Ureter (tissue), 1 donor: ENCODE measurements at regions not wholly inside any gene's neighbourhood (a gene's known extent, or its start where the extent isn't known, plus 50 kb on each side); places are given as distances from the start of the nearest gene placed in this dataset.

Source experiments
- DNase-seq: peaks from one replicate; pipeline ENCODE4 v3.0.0-alpha.2; 2020; ENCODE audit warnings: low spot score
- donor health status: DM: yes; HTN: yes; CAD: no.

DNA sequence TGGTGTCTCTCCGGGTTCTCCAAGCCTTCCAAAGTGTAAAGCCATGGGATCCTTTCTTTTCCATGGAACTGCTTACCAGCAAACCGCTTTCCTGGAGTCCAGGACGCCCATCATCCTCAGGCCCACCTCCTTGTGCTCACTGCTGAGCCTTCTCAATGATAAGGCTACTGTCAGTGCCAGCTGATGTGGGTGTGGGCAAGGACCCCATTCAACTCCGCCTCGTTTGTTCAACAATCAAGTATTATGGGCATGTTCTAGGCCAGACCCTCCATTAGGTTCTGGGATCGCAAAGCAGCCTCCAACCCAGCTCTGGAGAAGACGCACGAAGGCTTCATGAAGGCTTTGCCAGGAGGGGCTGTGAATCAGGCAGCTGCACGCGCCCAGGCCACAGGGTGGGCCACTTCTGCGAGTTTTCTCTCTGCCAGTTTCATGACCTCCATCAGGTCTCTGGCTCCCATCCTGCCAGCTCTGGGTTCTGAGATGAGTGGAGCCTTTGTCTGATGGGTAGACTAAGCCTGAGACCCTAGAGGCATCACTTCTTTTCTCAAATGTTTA, 177.1 kb downstream of the MRPL14 start:
- DNase-seq: peak; percentile 33

DNA sequence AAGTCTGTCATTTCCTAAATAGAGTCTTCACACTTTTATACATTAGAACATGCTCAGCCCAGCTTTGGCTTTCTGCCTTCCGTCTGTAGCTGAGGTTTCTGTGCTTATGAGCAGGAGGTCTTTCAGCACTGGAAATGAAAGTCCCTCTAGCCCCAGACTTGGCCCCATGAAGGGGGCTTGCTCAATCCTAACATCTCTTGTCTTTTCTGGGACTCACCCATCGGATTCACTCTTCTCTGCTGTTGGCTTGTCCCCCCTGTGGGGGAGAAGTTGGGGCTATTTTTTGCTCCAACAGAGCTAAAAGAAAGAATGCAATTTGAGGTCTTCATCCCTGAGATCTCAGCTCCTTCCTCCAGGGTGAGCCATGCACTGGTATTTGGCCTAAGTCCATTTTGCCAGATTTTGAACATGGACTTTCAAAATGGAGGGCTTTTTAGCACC, 177.7 kb downstream of the MRPL14 start:
- DNase-seq: peak; percentile 26

DNA sequence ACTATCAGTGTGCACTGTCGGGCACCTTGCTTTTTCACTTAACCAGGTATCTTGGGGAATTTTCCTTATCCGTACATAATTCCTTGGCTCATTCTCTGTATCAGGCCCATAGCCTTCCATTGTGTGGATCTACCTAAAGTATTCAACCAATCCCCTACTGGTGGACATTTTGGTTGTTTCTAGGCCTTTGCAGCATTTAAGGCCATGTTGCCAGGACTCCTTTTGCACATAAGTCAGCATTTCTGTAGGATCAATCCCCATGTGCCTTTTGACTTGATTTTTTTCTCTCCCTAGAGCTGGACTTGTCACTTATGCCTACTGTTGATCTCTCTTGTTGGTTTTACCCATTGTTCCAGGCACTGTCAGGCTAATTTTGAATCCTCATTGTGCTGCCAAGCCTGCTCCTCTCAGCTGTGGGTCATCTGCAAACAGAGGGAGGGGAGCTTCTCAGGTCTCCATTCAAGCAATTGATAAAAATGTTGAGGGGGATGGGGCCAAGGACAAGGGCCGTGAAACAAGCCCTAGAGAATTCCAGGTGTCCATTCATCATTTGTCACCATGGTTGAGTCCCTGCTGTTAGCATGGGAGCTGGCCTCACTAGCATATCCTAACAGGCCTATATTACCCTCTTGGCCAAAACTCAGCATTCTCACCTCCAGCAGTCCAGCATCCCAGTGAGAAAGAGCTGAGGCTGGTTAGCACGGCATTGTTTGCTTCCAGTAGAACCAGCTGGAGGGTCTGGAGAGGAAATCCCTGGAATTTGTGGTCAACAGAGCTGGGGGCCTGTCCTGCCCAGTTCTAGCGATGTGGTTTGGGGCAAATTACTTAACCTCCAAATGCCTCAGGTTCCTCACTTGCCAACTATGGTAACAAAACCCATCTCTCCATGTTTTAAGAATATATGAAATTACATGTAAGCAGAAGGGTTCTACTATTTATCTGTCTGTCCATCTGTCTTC, 178.4 kb downstream of the MRPL14 start:
- peak; percentile 18 for DNase-seq

DNA sequence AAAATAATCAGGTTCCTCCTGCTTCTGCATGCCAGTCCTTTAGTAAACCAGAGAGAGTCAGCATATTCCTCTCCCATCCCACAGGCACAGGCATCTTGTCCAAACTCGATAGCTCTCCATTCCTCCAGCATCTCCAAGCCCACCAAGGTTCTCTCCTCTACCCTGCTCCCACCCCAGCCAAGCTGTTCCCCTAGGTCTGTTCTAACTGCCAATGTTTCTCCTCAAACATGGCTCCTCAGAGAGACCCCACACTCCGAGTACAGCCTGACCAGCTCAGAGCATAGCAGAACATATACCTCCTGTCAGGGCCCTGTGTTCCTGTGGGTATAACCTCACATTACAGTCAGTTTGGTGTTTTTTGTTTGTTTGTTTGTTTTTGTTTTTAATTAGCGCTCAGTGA, 177.8 kb downstream of the VEGFA start:
- DNase-seq: peak; percentile 18

DNA sequence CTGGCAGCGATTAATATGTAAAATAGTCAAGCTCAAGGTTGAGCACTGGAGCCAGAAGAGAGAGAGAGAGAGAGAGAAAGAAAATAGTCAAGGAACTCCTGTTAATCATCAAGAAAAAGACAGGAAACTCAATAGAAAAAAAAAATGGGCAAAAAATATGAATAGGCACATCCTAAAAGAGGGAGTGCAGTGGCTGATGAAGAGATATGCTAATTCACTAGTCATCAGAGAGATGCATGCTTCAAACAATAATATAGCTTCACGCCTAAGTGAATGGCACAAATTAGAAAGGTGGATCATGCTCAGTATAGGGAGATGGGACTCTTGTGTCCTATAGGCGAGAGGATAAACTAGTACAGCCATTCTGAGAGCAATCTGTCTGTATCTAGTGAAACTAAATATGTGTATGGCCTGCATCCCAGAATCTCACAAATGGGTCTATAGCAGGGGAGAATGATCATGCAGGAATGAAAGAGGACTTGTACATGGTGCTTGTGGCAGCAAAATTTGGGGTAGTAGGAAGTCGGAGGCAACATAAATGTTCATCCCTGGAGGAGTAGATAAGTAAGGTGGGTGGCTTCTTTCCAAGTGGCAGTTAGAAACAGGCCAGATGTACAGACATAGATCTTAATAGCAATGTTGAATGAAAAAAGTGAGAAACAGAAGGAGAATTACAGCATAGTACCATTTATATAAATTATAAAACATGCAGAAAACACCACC, 176.8 kb downstream of the VEGFA start:
- no peak for DNase-seq

DNA sequence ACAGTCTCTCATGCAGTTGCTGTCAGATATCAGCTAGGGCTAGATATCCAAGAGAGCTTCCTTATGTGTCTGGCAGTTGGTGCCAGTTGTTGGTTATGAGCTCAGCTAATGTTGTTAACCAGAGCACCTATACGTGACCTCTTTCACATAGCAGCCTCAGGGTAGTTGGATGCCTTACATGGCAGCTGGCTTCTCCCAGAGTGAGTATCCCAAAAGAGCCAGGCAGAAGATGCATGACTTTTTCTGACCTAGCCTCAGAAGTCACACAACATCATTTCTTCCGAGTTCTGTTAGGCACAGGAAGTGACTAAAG, 175.7 kb downstream of the VEGFA start:
- DNase-seq: peak; percentile 4

DNA sequence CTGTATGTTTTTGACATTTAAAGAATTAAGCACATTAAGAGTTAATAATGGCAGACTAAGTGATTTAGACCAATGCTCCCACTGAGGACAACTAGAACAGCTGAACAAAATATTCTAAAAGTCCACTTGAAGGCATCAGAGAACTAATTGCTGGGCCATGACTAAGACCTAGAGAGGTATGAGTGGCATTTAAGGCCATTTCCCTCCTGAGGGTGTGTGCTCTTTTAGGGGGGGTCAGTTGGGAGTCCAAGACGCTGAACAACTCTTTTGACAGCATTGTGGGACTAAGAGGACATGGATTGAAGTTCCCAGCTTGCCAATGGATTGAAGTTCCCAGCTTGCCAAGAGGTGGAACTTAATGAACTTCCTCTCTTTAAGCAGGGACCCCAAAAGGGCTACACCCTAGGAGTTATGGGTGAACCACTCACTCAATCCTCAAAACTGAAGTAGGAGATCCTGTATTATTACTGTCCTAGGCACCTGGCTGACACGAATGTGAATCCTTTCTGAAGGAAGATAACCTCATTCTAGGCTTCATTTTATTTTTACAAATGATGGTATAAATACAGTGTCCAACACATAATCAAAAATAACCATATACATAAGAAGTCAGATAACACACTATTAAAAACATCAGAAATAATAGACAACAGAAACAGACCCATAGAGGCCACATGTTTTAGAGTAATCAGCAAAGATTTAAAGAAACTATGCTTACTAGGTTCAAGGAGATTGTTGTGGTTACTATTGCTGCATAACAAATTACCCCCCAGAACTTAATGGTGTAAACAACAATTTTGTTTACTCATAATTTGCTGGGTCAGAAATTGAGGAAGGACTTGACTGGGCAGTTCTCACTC, 175.1 kb downstream of the VEGFA start:
- peak; percentile 5 for DNase-seq

DNA sequence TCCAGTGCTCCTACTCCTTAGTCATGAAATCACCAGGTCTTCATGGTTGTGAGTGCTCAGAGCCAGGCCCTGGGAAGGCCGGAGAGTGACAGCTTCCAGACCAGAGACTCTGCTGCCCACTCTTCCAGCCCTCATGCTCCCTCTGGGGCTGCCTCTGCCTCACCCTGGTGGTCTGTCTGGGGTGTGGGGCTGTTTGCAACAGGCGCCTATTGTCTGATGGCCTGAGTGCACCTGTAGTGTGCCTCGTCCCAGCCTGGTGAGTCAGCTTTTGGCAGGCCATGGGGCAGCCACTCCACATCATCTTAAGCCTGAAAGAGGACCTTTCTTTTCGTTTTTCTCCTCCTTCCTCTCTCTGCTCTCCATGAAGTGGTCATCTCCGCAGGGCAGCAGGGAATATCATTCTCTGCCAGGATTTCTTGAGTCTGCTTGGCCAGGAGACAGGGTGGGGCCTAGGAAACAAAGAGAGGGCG, 173.8 kb downstream of the VEGFA start:
- peak; percentile 18 for DNase-seq

DNA sequence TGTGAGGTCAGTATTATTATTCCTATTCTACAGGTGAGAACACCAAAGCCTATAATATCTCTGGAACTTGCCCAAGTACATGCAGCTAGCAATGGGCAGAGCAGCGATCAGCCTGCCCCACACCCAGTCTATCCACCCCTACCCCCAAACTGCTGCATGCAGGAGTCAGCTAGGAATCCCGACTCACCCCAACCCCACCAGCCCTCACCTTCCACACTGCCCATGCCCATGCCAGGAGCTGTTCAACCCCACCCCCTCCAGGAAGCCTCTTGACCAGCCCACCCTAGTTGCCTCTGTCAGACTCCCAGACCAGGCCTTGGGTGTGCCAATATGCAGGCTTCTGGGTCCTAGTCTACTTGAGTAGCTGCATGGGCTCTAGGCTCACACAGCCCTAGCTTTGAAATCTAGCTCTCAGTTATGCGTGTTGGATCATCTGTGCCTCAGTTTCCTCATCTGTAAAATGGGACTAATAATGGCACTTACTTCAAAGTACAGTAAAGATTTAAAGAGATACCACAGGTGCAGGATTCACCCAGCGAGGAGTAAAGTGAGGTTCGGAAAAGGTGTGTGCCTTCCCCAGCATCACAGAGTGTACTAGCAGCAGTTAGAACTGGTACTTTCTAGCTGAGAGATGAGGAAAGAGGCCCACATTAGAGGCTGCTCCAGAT, 173.2 kb downstream of the VEGFA start:
- DNase-seq: peak; percentile 33

DNA sequence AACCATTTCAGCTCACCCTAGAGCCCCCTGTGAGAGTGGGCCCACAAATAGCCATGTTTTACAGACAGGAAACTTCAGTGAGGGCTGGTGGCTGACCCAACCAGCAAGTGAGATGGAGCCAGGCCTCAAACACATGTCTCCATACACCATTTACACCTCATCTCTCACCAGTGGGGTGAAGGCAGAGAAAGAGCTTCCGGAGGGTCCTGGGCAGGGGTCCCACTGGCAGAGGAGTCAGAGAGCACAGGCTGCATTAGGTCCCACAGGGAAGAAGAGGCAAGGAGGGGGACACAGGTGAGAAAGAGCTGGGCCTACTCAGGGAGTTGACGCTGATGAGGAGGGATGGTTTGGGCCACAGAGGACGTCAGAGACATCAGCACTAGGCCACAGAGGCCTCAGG, 172.6 kb downstream of the VEGFA start:
- peak; percentile 25 for DNase-seq

DNA sequence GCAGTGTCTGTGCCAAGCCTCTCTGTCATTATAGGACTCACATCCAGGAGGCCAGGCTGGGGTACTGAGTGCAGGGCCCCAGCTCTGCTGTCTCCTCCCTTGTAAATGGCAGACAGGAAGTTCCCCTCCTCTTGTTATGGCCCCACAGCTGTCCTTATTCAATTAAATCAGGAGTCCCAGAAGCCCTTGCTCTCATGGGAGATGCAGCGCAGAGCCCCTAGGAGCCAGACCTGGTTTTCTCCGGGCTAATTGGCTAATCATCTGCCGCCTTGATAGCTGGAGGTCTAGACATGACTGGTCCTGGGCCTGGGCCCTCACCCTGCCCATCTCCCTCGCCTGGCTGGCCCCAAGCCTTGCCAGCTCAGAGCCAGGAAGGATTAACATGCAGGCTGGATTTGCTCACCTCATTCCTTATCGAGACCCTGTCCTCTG, 172.0 kb downstream of the VEGFA start:
- peak; percentile 25 for DNase-seq

DNA sequence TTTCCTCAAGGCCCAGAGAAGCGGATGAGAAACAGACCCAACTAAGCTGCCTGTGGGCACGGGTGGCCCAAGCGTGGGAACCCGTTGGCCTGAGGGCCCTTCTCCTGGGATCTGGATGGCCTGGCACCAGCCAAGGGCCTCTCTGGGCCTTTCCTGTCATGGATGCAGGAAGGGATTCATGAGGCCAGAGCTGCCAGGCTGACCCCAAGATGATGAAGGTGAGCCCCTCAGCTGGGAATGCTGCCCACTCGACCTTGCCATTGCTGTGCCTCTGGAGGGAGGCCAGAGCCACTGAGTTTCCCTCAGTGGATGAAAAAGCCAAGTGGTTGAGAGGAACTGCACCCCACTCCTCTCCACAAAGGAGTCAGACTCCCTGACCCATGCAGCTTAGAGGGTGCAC, 171.2 kb downstream of the VEGFA start:
- peak; percentile 5 for DNase-seq

DNA sequence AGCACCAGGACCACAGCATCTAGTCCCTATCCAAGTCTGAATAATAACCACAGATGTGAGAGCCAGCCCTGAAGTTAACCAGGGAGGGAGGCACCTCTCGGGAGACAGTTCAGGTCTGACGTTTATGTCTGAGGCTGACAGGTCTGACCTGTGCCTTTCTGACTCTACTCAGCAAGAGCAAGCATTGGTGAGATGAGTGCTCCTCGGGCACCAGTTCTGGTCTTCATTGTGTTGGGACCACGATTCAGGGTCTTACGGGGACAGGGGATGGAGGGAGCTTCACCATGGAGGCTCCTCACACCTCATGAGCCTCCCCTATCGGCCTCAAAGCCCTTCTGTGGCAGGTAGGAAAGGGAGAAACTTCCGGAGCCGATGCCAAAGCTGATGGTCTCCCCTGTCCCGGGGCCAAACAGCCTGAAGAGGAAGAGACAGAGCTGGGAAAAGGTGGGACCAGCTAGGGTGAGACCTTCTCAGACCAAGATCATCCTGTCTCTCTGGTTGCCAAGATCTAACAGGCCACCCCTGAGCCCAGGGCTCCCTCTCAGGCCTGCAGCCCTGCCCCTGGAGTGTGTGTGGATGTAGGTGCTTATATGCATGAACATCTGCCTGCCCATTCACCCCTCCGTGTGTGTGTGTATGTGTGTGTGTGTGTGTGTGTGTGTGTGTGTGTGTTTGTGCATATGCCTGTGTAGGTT, 170.5 kb downstream of the VEGFA start:
- peak; percentile 25 for DNase-seq

DNA sequence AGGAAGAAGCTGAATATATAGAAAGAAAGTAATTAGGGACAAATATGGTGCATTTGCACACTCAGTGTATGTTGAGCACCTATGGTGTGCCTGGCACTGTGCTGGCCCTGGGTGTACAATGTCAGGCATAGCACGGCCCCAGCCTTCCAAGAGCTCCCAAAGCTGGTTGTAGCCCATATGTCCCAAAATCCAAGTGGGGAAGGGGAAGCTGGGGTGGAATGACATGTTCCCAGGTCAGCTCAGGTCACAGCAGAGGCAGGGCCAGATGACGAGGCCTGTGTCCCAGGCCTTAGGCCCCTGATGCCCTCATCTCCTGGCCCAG, 170.0 kb downstream of the VEGFA start:
- DNase-seq: peak; percentile 30

DNA sequence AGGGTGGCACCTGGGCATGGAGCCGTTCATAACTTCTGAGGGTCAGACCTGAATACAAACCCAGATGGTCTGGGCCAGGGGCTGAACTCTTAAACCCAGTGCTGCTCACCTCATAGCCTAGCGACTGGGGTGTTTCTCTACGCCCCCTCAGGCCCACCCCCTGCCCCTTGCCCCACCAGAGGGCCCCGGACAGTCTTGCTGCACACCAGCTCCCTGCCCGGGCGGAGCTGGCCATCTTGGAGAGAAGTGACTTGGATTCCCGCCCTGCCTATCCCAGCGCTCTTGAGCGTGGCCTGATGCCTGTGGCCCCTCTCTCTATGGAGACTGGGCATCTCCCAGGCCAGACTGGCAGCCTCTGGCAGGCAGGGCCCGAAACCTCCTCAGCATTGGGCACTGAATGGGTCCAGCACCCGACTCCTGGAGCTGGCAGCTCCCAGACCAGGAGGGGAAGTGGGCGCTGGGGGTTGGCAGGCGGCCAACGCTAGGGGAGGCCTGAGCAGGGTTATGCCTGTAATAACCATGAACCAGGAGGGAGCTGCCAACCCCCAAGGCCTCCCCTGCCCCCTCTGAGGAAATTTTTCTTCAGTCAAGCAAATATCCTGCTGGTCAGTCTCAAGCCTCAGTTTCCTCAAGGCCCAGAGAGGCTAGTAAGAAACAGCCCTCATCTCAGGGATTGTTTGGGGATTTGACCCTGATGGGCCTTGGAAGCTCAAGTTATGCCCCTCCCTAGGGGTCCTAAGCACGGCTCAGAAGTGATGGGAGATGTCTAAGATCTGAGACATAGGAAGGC, 169.5 kb downstream of the VEGFA start:
- DNase-seq: peak; percentile 42

DNA sequence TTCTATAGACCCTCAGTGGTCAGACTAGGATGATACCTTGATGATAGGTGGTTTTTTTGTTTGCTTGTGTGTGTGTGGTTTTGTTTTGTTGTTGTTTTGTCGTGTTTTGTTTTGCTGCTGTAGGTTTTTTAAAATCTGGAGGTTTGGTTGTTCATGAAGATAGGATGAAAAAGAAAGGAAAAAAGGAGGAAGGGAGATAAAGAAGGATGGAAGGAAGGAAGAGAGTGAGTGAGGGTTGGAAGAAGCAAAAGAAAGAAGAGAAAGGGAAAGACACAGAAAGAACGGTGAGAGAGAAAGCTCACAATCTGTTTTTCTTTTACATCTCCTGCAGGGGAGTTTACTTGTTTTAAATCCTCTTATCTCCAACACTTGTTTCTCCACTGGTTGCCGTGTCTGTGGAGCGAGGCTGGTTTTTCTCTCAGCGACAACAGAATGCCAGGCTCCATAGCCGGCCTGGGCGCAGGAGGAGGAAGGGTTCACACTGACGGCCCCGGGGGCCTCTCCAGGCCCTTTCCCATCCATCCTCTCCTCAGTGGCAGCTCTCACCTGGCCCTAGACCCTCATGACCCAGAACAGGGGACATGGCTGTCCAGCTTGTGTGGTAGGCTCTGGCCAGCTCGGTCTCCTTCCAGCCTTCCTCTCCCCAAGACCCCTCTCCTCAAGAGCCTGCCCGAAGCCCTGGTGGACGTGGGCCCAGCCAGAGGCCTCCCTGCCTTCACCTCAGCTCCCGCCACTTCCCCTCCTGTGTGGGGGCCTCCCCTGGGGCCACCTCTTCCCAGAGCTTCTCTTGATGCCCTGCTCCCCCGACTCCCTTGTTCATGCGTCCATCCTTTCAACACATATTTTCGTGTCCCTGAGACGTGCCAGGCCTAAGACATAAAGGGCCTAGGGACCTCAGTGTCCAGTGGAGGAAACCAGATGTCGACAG, 168.4 kb downstream of the VEGFA start:
- peak; percentile 39 for DNase-seq

DNA sequence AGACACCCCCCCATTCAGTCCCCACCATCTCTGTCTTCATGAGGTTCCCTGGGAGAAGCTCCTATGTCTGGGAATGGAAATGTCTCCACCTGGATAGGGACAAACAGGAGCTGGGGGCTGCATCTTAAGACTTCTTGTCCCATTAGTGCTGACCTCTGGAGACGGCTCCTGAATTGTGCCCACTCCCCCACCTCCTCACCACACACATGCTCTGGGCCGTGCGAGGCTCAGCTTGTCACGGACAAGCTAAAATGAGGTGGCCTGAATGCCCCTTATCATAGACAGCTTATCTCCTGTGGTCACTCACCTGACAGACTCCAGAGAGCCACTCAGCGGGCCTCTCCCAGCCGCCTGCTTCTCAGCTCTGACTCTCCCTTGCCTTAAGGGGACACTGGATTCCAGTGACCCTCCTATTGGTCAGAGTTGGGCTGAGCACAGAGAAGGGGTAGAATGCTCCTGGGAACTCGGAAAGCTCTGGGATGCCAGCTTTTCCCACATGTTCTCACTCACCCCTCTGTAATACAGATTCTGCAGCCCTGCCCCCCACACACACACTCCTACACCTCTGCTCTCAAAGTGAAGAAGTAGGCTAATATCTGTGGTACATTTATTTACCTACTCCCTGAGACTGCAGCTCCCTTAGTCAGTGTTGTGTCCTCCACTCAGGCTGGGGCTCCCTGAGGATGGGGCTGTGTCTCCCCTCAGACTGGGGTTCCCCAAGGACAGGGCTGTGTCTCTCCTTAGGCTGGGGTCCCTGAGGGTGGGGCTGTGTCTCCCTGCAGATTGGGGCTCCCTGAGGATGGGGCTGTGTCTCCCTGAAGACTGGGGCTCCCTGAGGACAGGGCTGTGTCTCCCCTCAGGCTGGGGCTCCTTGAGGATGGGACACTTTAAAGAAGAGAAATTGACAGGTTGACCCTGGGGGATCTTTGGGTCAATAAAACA, 167.5 kb downstream of the VEGFA start:
- peak; percentile 33 for DNase-seq
